Thyroid gland (tissue), 4 donors: ENCODE measurements at regions not wholly inside any gene's neighbourhood (a gene's known extent, or its start where the extent isn't known, plus 50 kb on each side); places are given as distances from the start of the nearest gene placed in this dataset.

Source experiments
- POLR2A ChIP-seq, 2 donors: fragments of 450-650 bp; IDR thresholded peaks; one replicate each; pipeline ENCODE4 v1.6.1; 2017; ENCODE audit warnings: antibody characterized with exemption in 2 of 2, mild to moderate bottlenecking in 2 of 2, moderate library complexity in 1 of 2
- TF ChIP-seq, protein P1 (sequence below), 6 experiments: fragments of 200-600 bp in 3 of 6; fragments of 450-650 bp in 3 of 6; sonication (generic) in 3 of 6; IDR thresholded peaks; one replicate each; pipeline ENCODE4 v1.5.1; 2016 to 2019; ENCODE audit warnings: antibody characterized with exemption in 6 of 6, mild to moderate bottlenecking in 2 of 6, inconsistent platforms in 1 of 6, moderate library complexity in 1 of 6

DNA sequence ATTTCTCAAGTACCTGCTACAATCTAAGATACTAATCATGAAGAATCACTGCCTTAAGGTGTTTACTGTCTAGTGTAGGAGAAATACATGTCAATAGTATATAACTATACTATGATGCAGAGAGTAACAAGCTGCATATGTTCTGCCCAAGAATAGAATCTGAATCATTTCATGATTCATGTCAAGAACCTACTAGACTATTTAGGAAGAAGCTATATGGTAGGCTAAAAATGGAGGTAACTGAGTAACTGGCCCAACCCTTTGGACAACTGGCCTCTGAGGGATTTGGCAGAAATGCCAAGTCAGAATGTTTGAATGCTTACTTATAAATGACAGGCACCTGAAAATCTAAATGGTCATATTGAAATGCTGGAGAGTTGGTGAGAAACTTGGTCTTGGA is 59.9 kb upstream of the DGKG start:
- TF ChIP-seq, protein P1, sequence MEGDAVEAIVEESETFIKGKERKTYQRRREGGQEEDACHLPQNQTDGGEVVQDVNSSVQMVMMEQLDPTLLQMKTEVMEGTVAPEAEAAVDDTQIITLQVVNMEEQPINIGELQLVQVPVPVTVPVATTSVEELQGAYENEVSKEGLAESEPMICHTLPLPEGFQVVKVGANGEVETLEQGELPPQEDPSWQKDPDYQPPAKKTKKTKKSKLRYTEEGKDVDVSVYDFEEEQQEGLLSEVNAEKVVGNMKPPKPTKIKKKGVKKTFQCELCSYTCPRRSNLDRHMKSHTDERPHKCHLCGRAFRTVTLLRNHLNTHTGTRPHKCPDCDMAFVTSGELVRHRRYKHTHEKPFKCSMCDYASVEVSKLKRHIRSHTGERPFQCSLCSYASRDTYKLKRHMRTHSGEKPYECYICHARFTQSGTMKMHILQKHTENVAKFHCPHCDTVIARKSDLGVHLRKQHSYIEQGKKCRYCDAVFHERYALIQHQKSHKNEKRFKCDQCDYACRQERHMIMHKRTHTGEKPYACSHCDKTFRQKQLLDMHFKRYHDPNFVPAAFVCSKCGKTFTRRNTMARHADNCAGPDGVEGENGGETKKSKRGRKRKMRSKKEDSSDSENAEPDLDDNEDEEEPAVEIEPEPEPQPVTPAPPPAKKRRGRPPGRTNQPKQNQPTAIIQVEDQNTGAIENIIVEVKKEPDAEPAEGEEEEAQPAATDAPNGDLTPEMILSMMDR (IDR thresholded peaks at IDR 0.05), result no peak
- no peak for TF ChIP-seq POLR2A (IDR thresholded peaks at IDR 0.05)
